LoVo (cell line): ENCODE measurements at regions not wholly inside any gene's neighbourhood (a gene's known extent, or its start where the extent isn't known, plus 50 kb on each side); places are given as distances from the start of the nearest gene placed in this dataset.

Experiments used
- DNase-seq: peaks from one replicate; pipeline ENCODE4 v3.0.0-alpha.2; 2016; ENCODE audit warnings: low spot score

DNA sequence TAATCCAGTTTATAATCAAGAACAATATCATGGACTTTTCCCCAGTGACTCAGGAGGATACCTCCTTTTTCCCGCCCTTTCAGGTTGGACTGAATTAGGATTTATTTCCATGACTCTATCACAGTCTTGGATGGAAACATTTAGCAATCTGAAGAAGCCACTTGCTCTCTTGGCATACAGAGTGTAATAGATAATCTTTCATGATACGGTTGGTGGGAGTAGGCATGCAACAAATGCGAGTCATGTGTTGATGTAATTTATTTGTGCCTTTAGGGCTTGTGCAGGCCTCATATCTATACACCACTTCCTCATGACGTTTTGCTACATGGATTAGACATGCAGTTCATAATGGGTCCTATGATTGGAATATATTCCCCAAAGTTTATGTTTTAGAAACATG lies 54.2 kb upstream of the MCTP2 start:
- DNase-seq, result no peak

DNA sequence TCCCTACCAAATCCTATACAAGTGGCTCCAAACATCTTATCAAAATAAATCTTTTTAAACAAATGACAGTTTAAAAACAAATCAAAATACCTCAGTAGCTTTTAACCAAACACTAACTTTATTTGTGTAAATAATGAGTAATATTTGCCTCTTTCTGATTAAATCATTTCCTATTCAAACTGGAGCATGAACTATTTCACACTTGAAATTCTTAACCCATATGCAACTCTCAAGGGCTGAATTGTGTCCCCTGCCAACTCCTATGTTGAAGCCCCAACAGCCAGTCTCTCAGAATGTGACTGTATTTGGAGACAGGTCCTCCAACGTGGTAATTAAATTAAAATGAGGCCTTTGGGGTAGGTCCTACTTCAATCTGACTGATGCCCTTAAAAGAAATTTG lies 55.9 kb upstream of the MCTP2 start:
- no peak for DNase-seq

DNA sequence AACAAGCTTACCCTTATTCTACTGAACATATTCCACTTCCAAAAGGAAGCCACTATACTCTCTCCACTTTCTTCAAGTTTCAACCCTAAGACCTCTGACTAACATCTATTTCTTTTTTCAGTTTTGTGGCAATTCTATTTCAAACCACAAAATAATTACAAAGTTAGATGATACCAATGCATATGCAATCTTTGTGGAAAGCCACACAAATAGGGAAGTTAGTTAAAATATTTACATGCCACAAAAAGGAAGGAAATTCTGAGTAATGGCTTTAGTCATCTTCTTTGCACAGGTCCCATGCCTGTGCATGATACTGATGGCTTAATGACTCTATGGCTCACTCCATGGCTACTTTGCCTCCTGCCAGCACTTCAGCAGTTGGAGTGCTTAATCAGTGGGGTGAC lies 57.0 kb upstream of the MCTP2 start:
- no peak for DNase-seq

DNA sequence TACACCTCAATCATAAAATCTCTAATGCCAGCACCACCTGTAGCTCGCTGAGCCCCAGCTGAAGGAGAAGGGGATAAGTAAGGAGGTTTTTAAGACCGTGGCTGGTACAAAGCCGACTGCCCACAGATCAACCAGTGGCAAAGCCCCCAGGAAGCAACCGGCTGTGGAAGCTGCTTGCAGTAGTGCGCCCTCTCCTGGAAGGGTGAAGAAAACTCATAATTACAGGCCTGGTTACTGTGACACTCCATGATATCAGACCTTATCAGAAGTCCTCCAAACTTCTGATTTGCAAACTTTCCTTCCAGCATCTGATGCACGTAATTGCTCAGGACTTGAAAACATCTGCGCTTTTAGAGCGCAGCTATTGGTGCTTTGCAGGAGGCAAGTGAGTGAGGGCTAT lies 63.1 kb upstream of the MCTP2 start:
- DNase-seq, result no peak

DNA sequence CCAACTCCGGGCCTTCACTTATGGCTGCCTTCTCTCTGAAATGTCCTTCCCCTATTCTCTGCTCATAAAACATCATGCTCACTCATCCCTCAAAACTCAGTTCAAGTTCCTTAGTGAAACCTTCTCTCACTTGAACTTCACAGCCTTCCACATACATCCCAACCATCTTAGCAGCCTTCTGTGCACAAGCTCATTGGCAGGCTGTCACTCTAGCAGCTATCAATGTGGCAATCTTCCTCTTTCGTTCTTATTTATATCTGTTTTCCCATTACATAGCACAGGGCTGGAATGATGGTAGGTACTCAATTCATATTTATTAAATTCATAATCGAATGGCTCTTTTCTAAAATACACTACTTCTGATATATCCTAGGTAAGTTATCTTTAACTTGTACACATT lies 66.4 kb upstream of the MCTP2 start:
- no peak for DNase-seq

DNA sequence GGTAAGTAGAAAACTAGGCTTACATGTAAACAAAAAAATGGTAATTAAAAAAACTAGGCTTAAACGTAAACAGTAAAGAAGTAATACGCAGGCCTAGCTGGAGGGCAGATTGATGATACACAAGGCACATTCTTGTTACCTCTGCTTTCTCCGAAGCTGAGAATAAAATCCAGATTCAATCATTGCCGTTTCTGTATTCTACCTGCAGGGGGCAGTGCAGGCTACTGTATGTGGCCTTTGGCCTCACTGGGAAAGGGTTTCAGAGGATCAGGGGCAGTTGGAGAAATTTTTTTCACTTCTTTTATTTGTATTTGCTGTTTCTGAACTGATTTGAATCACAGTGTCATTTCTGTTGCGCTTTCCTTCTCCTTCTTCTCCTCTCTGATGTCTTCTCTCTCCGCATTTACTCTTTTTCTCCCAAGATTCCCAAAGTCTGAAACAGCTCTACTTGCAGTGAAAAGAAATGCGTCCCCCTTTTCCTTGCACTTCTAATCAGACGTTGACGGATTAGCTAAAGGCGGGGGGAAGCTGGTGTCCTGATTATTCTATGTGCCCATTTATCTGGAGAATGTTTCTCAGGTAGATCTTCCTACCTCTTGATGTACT lies 67.1 kb upstream of the MCTP2 start:
- peak; percentile 71 for DNase-seq

DNA sequence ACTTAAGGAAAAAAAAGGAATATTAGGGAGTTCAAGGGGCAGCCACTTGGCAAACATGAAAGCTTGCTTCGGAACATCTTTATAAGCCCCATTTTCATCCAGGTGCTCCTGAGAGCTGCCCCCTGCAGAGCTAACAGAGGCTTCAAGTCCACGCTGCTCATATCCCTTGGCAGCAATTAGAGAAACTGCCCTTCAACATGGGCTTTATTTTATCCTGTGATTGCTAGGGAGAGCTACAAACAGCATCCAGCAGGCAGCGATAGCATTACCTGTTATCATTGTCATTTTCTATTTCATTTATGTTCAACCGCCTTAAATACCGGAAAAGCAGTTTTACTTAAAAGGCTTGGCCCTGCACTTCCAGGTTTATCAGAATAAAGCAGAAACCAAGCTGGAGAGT lies 68.4 kb upstream of the MCTP2 start:
- DNase-seq, result no peak

DNA sequence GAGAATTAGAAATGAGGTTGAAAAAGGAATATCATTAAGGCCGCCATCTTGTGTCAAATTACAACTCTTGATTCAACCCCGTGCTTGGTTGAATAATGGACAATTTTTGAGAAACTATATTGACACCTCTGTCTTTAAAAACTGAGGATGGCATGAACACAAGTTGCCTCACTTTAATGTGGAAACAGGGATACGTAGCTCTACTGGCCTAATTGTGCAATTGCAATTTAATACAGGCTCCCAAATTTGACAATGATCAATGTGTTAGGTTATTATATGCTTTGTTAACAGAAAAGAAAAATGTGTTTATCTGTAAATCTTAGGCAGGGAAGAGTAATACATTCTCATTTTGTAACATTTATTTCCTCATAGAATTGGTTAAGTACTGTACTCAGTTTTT lies 77.1 kb upstream of the MCTP2 start:
- DNase-seq, result no peak

DNA sequence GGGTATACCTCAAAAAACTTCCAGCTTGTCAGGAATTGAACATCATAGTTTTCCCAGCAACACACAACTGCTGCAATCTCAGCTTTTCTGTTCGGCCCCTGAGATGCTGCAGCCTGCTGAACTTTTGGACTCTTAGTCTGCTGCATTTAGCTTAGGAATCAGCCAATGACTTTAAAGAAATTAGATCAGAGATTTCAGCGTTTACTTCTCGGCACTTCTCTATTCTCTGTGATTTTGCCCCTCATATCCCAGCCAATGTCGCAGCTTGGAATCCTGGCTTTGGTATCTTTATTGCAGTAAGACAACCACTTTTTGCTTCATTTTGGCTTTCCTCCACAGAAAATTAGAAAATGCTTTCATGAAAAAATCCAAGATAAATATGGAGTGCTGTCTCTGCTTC lies 86.3 kb upstream of the MCTP2 start:
- DNase-seq, result no peak

DNA sequence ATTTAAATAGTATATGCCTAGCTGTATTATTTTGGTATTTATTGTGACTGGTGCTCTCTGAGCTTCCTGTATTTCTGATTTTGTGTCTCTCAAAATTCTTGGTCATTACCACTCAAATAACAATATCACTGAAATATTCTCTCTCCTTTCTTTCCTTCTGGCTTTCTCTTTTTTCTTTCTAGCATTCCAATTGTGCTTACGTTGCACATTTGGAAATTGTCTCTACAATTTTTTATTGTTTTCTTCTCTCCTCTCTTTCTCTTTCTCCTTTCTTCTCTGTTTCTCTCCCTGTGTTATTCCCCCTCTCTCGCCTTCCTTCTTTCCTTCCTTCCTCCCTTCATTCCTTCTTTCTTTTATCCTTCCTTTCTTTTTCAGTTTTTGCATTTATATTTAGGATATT lies 89.6 kb upstream of the MCTP2 start:
- DNase-seq, result no peak

DNA sequence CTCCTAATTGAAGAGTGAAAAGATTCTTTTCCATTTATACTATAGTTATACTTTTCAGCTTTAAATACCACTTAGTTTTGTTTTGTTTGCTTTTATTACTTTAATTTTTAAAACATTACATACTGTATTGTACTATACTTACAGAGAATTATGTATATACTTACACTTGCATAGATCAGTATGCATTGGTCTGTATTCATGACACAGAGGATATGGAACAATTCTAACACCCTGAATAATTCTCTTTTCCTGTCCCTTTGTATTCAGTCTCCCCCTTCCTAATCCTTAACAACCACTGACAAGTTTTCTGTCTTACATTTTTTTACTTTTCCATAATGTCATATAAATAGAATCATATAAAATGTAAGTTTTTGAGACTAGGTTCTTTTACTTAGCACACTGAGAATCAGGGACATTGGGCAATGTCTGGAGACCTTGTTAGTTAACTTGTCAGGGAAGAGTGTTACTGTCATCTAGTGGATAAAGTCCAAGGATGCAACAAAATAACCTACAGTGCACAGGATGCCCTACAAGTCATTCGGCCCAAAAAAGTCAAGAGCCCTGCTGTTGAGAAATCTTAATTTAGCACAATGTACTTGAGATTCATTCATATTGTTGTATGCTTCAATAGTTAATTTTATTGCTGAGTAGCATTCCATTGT lies 95.7 kb upstream of the MCTP2 start:
- no peak for DNase-seq

DNA sequence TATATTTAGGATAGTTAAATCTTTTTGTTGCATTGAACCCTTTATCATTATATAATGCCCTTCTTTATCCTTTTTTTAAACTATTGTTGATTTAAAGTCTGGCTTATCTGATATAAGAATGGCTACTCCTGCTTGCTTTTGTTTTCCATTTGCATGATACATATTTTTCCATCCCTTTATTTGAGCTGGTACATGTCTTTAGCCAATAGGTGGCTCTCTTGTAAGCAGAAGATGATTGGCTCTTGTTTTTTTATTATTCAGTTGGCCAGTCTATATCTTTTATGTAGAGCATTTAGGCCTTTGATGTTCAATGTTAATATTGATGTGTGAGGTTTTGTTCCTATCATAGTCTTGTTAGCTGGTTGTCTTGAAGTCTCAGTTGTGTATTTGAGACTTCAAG lies 99.5 kb upstream of the MCTP2 start:
- DNase-seq, result no peak

DNA sequence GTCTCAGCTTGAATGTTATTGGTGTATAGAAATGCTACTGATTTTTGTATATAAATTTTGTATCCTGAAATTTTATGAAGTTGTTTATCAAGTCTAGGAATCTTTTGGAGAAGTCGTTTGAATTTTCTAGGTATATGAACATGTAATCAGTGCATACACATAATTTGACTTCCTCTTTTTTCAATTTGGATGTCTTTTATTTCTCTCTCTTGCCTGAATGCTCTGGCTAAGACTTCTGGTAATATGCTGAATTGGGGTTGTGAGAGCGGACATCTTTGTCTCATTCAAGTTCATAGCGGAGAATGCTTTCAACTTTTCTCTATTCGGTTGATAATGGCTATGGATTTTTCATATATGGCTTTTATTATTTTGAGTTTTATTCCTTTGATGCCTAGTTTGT lies 100.9 kb upstream of the MCTP2 start:
- DNase-seq, result no peak

DNA sequence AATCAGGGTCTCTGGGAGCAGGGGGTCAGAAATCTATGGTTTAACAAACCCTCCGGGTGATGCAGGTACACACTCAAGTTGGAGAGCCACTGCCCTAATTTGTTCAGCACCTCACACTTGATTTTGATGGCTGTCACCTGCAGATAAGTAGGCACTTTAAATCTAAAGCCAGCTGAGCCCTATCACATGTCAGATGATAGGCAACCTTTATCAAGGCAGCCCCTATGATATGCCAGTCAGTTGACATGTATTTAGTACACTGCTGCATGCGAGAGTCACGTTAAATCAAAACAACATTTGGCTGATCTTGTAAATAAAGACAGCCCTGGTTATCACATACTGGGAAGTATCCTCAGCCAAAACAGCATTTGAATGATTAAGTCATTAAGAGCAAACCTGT lies 104.4 kb upstream of the MCTP2 start:
- no peak for DNase-seq

DNA sequence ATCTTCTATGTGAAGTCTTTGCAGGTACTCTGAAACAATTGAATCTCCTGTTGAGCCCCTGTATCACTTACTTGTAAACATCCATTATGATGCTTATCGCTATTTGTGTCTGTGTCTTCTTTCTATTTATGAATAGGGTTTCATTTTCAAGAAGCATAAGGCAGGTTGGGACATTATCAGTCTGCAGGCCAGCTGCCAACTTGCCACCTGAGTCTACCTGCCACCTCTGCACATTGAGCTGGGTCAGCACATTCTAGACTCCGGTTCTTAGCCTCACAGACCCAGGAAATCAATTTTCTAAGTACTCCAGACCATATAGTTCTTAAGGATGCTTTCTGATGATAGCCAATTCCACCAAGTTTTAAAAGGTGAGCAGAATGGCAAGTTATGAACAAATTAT lies 105.7 kb upstream of the MCTP2 start:
- DNase-seq, result no peak

DNA sequence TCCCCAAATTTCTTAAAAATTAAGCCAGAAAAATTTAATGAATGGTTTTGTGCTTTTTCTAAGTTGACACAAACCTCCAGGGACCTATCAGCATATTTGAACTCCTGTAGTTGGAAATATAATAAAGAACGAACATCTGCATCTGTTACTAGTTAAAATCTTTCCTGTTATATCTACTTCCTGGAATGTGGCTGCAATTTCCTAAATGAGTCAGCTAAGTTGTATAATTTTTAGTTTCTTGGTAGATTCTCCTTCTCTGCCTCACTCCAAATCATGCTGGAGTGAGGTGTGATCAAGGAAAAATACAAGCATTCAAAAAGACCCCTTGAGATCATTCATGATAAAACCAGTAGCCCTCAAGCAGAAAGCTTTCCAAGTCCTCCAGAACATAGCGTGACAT lies 106.2 kb upstream of the MCTP2 start:
- DNase-seq, result no peak

DNA sequence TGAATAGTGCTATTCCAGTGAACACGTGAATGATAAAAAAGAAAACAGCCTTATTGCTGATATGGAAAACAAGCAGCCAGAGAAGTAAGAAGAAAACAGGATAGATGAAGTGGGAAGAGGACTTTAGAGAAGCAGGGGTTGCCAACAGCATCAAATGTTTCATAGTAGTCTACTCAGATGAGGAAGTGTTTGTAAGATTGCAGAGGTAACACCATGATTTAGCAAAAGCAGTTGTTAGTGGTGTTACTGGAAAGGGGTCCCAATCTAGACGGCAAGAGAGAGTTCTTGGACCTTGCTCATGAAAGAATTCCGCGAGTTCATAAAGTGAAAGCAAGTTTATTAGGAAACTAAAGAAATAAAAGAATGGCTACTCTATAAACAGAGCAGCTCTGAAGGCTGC lies 108.8 kb upstream of the MCTP2 start:
- no peak for DNase-seq

DNA sequence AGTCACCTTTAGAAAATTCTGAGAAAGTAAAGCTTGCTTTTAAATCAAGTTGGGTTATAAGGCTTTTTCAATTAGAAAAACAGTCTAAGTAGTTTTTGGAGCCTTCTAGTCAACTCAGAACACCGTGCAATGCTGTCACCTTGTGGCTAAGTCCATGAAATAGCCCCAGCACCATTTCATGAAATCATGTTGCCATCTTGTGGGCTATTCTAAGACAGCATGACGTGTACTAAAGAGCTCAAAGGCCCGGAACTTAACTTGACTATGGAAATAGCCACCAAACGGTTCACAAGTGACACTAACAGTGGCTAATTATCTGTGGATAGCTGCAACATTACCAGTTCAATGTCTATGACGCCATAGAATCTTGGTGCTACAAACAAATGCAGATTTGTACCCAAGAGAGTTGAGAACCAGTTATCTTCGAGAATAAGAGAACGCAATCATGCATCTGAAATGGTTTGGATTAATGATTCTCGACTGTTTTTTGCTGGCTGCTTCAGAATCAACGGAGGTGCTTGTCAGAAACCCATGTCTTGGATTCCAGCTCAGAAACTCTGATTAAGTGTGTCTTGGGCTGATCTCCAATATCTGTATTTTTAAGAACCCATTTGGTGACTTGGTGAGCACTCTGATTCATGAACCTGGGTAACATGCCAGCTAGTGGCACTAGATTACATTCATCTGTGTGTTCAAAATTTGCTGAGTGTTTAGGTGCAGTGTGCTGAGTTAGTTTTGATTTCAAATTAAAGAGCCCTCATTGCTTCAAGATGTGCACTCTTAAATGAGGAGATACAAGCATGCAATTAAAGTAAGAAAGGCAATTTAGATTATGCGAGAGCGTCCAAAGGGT lies 111.2 kb upstream of the MCTP2 start:
- peak; percentile 87 for DNase-seq

DNA sequence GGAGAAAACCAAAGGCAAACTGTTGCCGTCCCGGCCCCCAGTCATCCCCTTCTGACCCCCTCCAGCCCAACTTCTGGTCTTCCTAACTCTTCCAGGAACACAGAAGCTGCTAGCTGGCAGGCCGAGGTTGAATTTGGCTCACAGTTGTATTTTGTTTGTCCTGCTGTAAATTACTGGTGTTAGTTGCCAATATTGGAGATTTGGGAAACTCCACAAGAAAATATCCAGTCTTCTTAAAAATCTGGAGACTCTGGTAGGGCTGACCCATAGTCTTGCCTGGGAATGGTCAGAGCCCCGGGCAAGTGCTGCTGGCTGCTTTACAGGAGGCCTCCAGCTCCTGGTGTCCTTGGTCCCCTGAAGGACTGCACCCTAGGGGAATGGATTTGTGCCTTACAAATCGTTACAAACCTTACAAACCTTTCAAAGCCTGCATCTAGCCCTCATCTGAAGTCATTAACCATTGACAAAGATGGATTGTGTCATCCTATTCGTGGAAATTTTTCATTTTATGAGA lies 112.0 kb upstream of the MCTP2 start:
- DNase-seq, result no peak

DNA sequence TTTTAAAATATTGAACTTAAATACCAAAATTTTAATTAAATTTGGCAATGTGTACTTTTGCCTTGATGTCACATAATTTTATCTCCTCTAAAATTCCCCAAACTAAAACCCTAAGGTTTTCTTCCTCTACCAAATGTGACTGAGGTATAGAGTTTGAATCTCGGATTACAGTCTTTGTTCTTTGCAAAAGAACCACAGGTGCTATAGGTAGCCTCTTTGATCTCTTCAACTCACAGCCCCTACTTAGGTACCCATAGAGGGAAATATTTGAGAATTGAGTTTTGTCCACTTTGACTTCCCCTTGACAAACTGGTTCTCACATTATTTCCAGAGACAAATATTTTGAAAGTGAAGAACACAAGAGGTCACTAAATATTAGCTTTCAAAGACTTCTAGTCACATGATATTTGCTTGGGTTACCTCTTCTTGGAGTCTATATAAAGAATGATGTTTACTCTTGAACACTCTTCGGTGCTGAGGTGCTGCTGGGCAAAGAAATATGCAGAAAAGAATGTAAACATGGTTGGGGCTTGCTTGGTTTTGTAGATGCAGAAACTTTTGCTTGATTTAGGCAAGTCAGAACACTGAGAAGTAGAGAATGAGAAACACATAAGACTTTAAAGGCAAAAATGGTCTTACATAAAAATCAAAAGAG lies 120.8 kb upstream of the MCTP2 start:
- DNase-seq, result no peak

DNA sequence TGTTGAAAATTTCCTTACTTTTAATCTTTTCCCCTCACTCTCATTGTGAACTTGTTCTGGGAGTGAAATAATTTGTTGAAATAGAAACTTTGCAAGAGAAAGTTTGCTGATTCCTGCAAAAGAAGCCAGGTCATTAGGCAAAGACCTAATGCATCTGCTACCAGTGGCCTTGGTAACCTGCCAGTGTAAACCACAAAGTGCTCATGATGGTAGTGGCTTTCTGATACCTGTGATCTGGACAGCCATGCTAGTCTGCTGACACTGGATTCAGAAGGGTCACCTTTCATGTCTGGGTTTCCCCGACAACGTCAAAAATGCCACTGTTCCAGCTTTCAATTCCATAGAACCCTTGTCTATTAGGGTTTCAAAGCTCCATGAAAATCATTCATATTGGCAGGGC lies 123.7 kb upstream of the MCTP2 start:
- DNase-seq, result no peak

DNA sequence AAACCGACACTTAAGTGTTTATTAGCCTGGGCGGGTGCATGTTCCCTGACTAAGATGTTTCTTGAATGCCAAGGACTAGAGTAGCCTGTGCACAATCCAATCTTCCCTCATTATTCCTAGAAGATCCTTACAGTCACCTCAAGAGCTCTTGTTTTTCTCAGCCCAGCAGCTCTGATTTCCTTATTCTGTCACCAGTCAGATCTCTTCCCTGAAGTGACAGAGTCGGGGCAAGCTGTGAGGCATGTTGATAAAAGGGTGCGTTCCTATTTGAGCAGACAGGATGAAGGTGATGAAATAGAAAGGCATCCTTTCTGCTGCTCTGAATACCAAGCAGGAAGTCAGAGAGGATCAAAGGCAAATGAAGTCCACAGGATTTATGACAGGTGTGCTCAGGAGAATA lies 125.6 kb upstream of the MCTP2 start:
- peak; percentile 20 for DNase-seq

DNA sequence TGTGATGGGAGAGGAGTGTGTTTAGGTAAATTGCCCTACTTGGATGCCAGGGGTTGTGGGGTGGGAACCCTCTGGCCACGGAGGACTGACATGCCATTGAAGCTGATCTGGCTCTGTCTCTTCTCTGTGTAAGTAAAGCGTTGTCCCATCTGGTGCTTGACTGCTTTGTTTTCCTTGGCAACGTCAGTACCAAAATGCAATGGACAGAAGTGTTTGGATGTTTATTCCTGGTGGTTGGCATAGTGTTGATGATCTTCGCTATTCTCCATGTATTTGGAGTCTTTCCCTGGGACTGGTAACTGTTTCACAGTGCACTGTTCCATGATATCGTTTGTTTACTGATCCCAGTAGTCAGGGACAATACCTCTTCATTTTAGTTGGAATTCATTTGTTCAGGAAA lies 130.5 kb upstream of the MCTP2 start:
- no peak for DNase-seq
